HTR-8/SVneo (cell line): ENCODE measurements at regions not wholly inside any gene's neighbourhood (a gene's known extent, or its start where the extent isn't known, plus 50 kb on each side); places are given as distances from the start of the nearest gene placed in this dataset.
"Not testable (repeated sequence)": the region's sequence is repeated elsewhere in the genome, so short reads cannot be mapped to it uniquely, and the experiment has no call there.

Source experiments
- DNase-seq: peaks from one replicate; pipeline ENCODE4 v3.0.0; 2011; ENCODE audit warnings: low spot score, mixed read lengths; ENCODE audit not compliant: insufficient read length
- FAIRE-seq: peaks from 2 replicates; lab custom pipeline; 2011; peaks lifted over from hg19 to GRCh38; lab: Jason Lieb, UNC

DNA sequence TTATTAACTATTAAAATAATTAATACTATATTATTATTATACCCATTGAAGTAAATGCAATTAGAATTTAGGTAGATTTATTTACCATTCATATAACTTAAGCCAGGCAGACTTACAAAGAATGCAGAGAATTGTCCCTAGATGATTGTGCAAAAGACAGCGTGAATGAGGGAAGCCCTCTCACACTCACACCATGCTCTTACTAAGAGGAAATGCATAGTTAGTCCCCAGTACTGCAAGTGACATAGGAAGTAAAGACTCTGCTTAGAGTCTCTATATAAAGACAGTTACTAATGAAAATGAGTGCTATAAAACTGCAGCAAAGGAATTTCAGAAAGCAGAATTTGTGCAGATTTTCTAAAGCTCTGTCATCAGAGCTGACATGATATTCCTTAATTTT lies 270.4 kb downstream of the ZBBX start:
- DNase-seq (no peak), FAIRE-seq (no peak)

GRCh38 chr3:167106456-167106855 lies 273.6 kb downstream of the ZBBX start:
- FAIRE-seq = no peak
- no peak for DNase-seq

DNA sequence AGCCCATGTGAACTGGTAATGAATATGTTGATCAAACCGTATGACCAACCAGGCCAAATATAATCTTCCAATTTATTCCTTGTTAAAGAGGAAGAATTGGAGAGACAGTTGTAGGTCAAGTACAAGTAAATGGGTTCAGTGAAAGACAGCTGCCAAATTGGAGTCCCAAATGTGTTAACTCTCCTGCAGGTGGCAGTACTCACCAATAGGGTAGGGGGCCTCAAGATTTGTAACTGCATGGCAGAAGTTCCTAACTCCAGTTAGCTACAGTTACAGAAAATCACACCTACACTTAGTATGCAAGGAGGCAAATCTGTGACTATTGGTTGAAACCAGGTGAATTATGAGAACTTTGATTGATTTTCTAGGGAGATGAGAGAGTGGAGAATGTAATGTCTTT lies 278.0 kb downstream of the ZBBX start:
- no peak for DNase-seq
- FAIRE-seq = no peak

DNA sequence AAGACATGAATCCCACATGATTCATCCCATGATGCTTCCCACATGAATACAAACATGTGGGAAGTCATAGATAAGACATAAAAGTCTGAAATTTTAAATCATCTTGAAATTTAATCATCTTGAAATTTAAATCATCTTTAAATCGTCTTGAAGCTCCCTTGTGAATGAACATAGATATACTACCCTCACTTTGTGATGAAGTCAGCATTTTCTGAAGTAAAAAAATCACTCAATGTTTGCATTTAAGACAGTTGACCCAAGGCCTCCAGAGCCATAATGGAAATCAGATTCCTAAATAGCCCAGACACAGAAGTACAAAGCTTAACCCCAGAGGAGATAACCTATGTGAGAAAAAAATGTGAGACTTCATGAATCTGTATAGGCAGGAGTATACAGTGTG lies 279.4 kb downstream of the ZBBX start:
- no peak for FAIRE-seq
- DNase-seq = no peak

DNA sequence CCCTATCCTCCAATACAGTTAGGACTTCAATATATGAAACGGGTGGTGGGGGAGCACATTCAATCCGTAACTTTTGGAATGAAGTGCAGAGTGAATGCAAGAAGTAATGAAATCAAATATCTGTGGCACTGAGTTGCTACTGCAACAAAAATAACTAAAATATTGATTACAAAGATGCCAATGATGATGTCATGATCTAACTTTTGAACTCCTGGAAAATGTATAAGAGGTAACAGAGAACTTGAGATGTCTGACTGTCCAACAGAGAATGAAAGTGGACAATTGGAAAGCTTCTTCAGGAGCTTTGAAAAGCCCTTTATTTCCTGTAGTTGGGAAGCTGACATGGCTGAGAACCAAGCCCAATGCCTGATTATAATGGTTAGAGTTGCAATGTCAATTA lies 279.9 kb downstream of the ZBBX start:
- FAIRE-seq = no peak

DNA sequence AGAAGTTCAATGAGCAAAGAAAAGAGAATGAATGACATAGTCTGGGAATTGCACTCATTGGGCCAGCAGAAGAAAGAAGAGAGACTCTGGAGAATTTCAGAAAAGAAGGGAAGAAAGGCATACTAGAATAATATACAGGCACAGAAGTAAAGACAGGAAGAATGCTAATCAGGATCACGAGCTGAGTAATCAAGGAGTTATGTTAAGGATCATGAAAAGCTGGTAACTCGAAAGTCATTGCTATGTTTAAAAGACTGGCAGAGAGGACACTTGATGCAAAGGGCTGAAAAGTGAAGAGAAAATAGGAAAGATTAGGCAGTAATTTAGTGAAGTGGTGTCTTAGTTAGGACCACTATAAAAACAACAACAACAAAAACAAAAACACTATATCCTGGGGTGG lies 284.1 kb downstream of the ZBBX start:
- DNase-seq = no peak

More for the DNA sequence above, 279.9 kb downstream of the ZBBX start:
- DNase-seq = no peak

GRCh38 chr3:167094632-167095031 lies 285.5 kb downstream of the ZBBX start:
- DNase-seq (no peak), FAIRE-seq (no peak)

More for the DNA sequence above, 284.1 kb downstream of the ZBBX start:
- no peak for FAIRE-seq

- FAIRE-seq (no peak), DNase-seq (no peak)
These were observed 288.9 kb downstream of the ZBBX start for GRCh38 chr3:167091226-167091625.

GRCh38 chr3:167084545-167084944 lies 295.6 kb downstream of the ZBBX start:
- DNase-seq (no peak), FAIRE-seq (no peak)

DNA sequence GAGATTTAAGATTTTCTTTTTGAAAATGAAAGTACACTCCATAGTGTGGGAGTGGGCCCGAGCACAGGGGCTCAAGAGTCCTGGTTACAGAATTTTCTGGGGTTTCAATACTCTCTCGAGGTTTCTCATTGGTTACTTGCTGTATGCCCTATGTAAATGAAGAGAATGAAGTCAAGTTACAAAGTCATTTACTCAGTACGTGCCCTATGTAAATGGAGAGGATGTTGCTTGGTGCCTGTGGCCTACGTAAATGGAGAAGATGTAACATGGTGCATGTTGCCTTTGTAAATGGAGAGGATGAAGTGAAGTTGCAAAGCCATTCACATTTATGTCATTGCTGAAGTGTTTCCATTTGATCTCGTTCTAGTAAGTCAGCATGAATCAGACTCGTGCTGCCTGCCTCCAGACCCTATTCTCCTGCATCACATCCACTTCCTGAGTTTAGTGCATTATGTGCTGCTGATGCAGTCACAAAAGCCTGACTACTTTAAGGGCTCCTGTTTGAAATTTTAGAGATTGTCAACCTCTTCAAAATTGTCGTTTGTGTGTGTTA lies 302.0 kb downstream of the ZBBX start:
- DNase-seq = no peak

GRCh38 chr3:167067787-167068161 lies 312.3 kb downstream of the ZBBX start:
- no peak for FAIRE-seq

More for the DNA sequence above, 302.0 kb downstream of the ZBBX start:
- FAIRE-seq = peak; percentile 88

GRCh38 chr3:167066977-167067786 lies 312.9 kb downstream of the ZBBX start:
- DNase-seq (peak; percentile 11), FAIRE-seq (no peak)

More at GRCh38 chr3:167067787-167068161, 312.3 kb downstream of the ZBBX start:
- peak; percentile 3 for DNase-seq

DNA sequence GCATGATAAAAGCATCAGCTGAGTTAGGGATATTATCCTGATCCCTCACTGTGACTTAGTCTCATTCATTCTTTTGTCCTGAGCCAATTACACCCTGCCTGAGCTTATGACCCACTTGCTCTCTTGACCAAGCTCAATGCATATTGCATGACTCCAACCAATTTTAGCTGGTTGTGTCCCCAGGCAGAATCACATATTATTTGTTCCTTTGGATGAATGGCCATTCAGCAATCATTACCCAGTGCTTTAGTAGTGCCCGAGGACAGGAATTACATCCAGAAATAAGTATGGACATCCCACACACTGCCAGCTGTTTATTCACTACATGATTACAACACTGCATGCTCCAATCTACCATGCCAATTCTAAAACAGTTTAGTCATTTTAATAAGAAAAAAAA lies 322.5 kb downstream of the ZBBX start:
- no peak for FAIRE-seq

GRCh38 chr3:167054926-167055325 lies 325.2 kb downstream of the ZBBX start:
- FAIRE-seq (no peak), DNase-seq (no peak)

More for the DNA sequence above, 322.5 kb downstream of the ZBBX start:
- DNase-seq = no peak

DNA sequence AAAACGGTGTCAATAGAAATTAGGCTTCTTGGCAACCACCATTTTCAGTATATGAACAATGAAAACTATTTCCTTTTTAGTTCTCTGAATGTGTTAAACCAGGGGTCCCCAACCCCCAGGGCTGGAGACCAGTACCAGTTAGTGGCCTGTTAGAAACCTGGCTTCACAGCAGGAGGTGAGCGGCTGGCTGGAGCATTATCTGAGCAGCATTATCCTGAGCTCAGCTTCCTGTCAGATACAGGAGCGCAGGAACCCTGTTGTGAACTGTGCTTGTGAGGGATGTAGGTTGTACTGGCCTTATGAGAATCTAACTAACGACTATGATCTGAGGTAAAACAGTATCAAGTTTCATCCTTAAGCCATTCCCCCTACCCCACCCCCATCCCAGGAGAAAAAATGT lies 328.7 kb downstream of the ZBBX start:
- no peak for DNase-seq
- FAIRE-seq = no peak

GRCh38 chr3:167033866-167034265 lies 346.2 kb downstream of the ZBBX start:
- no peak for DNase-seq
- no peak for FAIRE-seq

- peak; percentile 31 for DNase-seq
- FAIRE-seq = peak; percentile 58
These were observed 347.7 kb downstream of the ZBBX start for GRCh38 chr3:167032267-167032876.

- no peak for FAIRE-seq
- DNase-seq = no peak
These were observed 348.6 kb downstream of the ZBBX start for GRCh38 chr3:167031364-167032049.

DNA sequence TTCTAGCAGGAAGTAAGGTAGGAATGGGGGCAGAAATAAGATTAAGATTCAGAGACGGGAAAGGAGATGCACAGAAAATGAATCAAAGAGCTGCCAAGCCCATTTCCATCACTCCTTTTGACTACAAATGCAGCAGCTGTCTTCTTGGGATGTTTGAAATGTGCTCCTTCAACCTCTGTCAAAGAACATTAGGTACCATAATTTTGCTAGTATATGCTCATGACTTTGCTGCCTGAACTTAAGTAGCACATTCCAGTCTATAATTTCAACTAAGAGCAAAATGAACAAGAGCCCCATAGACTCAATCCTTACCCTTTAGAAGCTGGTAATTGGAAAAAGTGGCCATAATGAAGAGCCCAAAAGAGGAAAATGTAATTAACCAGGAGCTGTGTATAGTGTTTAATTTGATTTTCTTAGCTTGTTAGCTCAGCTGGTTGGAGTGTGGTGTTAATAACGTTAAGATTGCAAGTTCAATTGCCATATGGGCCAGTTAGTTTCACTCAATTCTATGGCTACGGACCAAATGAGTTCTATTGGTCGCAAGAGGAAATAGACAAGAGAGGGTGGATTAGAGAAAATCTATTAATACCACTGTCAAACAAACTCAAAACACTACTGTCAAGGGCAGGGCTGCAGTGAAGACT lies 349.9 kb downstream of the ZBBX start:
- FAIRE-seq (no peak), DNase-seq (no peak)

GRCh38 chr3:167019503-167019902 lies 360.6 kb downstream of the ZBBX start:
- FAIRE-seq, DNase-seq: not testable (repeated sequence)
